Esophagus squamous epithelium (tissue), 4 donors: ENCODE measurements at regions not wholly inside any gene's neighbourhood (a gene's known extent, or its start where the extent isn't known, plus 50 kb on each side); places are given as distances from the start of the nearest gene placed in this dataset.

Experiments used
- CTCF ChIP-seq, 6 experiments: fragments of 450-650 bp in 4 of 6; fragments of 200-600 bp in 2 of 6; sonication (generic) in 2 of 6; IDR thresholded peaks; one replicate each; pipeline ENCODE4 v1.5.1; 2016 to 2019; ENCODE audit warnings: antibody characterized with exemption in 6 of 6, mild to moderate bottlenecking in 4 of 6, moderate library complexity in 4 of 6
- POLR2A ChIP-seq, 4 donors: fragments of 450-650 bp; IDR thresholded peaks; one replicate each; pipeline ENCODE4 v1.6.1; 2017; ENCODE audit warnings: antibody characterized with exemption in 4 of 4, mild to moderate bottlenecking in 4 of 4, moderate library complexity in 3 of 4

GRCh38 chr1:229716704-229717103 is 90.7 kb downstream of the URB2 start:
- no peak for TF ChIP-seq CTCF (IDR thresholded peaks at IDR 0.05)
- TF ChIP-seq POLR2A (IDR thresholded peaks at IDR 0.05) = no peak
